ENCODE measurements at regions not wholly inside any gene's neighbourhood (a gene's known extent, or its start where the extent isn't known, plus 50 kb on each side); places are given as distances from the start of the nearest gene placed in this dataset.

GRCh38 chr11:92843455-92843854, 126.0 kb upstream of the MTNR1B start:
- Histone ChIP-seq H3K27me3 (ENCODE audit: control insufficient read depth, insufficient read depth, low read length) (no peaks in the 10 kb centered on the region), H3K27ac (ENCODE audit: low read length) (no peak overlapping the region), H3K36me3 (ENCODE audit: control insufficient read depth, insufficient read depth, low read length) (no peaks in the 10 kb centered on the region), H3K4me1 (ENCODE audit: control insufficient read depth, insufficient read depth, low read length) (no peaks in the 10 kb centered on the region), H3K9me3 (ENCODE audit: control insufficient read depth, insufficient read depth, low read length) (no peaks in the 10 kb centered on the region), H3K4me3 (ENCODE audit: low read length) (no peak overlapping the region)
- no peak for DNase-seq
- Mint-ChIP-seq H3K27ac (no peak overlapping the region), H3K27me3 (ENCODE audit: low read depth in 2 of 2) (no peaks in the 10 kb centered on the region), H3K4me3 (no peak overlapping the region), H3K4me1 (no peaks in the 10 kb centered on the region), H3K36me3 (no peaks in the 10 kb centered on the region), H3K9me3 (peaks cover 0 to 6% of the 10 kb centered on the region in 2 donors)
- WGBS (ENCODE audit: insufficient coverage), result 87% methylated on average over 3 of the region's 4 CpGs
- no peak for TF ChIP-seq CTCF (IDR thresholded peaks at IDR 0.05)
- intact Hi-C loops (cut with micrococcal nuclease), result no loop called here
- ATAC-seq, result no peak

GRCh38 chr11:92844197-92844596, 125.3 kb upstream of the MTNR1B start:
- H3K4me3 Mint-ChIP-seq, result no peak overlapping the region
- H3K4me1 Mint-ChIP-seq, result no peaks in the 10 kb centered on the region
- H3K27me3 Mint-ChIP-seq (ENCODE audit: low read depth in 2 of 2), result no peaks in the 10 kb centered on the region
- DNase-seq, result no peak
- H3K4me1 ChIP-seq (ENCODE audit: control insufficient read depth, insufficient read depth, low read length), result no peaks in the 10 kb centered on the region
- no peak overlapping the region for H3K27ac ChIP-seq (ENCODE audit: low read length)
- no peak for TF ChIP-seq CTCF (IDR thresholded peaks at IDR 0.05)
- H3K4me3 ChIP-seq (ENCODE audit: low read length), result no peak overlapping the region
- H3K9me3 ChIP-seq (ENCODE audit: control insufficient read depth, insufficient read depth, low read length), result no peaks in the 10 kb centered on the region
- no peak for ATAC-seq
- peaks cover 0 to 6% of the 10 kb centered on the region in 2 donors for H3K9me3 Mint-ChIP-seq
- no peak overlapping the region for H3K27ac Mint-ChIP-seq
- no peaks in the 10 kb centered on the region for H3K27me3 ChIP-seq (ENCODE audit: control insufficient read depth, insufficient read depth, low read length)
- no peaks in the 10 kb centered on the region for H3K36me3 ChIP-seq (ENCODE audit: control insufficient read depth, insufficient read depth, low read length)
- intact Hi-C loops (cut with micrococcal nuclease), result no loop called here
- WGBS (ENCODE audit: insufficient coverage), result 92% methylated on average over 13 of the region's 13 CpGs
- H3K36me3 Mint-ChIP-seq, result no peaks in the 10 kb centered on the region

DNA sequence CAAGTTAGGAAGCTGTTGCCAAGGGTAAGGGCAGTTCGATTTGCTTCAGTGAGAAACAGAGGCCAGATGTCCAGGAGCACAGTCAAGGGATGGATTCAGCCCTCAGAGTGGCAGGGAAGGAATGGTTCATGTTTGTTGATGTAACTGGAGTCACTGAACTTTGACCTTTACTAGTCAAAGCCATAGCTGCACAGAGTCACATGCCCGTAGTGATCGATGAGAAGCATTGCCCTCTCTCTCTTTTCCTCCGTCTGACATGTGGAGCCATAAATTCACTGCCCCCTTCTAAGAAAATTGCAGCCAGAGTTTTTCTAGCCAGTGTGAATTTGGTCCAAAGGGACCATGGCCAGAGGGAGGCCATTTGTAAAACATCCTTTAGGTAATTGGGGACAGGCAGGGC, 124.1 kb upstream of the MTNR1B start:
- no peaks in the 10 kb centered on the region for H3K27me3 Mint-ChIP-seq (ENCODE audit: low read depth in 2 of 2)
- Histone ChIP-seq H3K9me3 (ENCODE audit: control insufficient read depth, insufficient read depth, low read length) (no peaks in the 10 kb centered on the region), H3K36me3 (ENCODE audit: control insufficient read depth, insufficient read depth, low read length) (no peaks in the 10 kb centered on the region), H3K27me3 (ENCODE audit: control insufficient read depth, insufficient read depth, low read length) (no peaks in the 10 kb centered on the region), H3K4me1 (ENCODE audit: control insufficient read depth, insufficient read depth, low read length) (no peaks in the 10 kb centered on the region), H3K4me3 (ENCODE audit: low read length) (no peak overlapping the region), H3K27ac (ENCODE audit: low read length) (no peak overlapping the region)
- H3K4me3 Mint-ChIP-seq, result no peak overlapping the region
- ATAC-seq (no peak), DNase-seq (no peak)
- no peak for TF ChIP-seq CTCF (IDR thresholded peaks at IDR 0.05)
- 84% methylated on average over 4 of the region's 4 CpGs for WGBS (ENCODE audit: insufficient coverage)
- H3K4me1 Mint-ChIP-seq, result no peaks in the 10 kb centered on the region
- H3K36me3 Mint-ChIP-seq, result no peaks in the 10 kb centered on the region
- intact Hi-C loops (cut with micrococcal nuclease), result no loop called here
- H3K9me3 Mint-ChIP-seq, result peaks cover 0 to 6% of the 10 kb centered on the region in 2 donors
- no peak overlapping the region for H3K27ac Mint-ChIP-seq

GRCh38 chr11:92845805-92846204, 123.6 kb upstream of the MTNR1B start:
- no peaks in the 10 kb centered on the region for H3K27me3 ChIP-seq (ENCODE audit: control insufficient read depth, insufficient read depth, low read length)
- no peak overlapping the region for H3K27ac ChIP-seq (ENCODE audit: low read length)
- H3K9me3 Mint-ChIP-seq, result peaks cover 0 to 6% of the 10 kb centered on the region in 2 donors
- WGBS (ENCODE audit: insufficient coverage), result 34% methylated on average over 2 of the region's 2 CpGs
- TF ChIP-seq CTCF (IDR thresholded peaks at IDR 0.05), result no peak
- H3K36me3 ChIP-seq (ENCODE audit: control insufficient read depth, insufficient read depth, low read length), result no peaks in the 10 kb centered on the region
- H3K27me3 Mint-ChIP-seq (ENCODE audit: low read depth in 2 of 2), result no peaks in the 10 kb centered on the region
- no peak overlapping the region for H3K4me3 ChIP-seq (ENCODE audit: low read length)
- ATAC-seq (no peak), DNase-seq (no peak)
- H3K9me3 ChIP-seq (ENCODE audit: control insufficient read depth, insufficient read depth, low read length), result no peaks in the 10 kb centered on the region
- H3K4me3 Mint-ChIP-seq, result no peak overlapping the region
- no peaks in the 10 kb centered on the region for H3K36me3 Mint-ChIP-seq
- no peaks in the 10 kb centered on the region for H3K4me1 Mint-ChIP-seq
- H3K4me1 ChIP-seq (ENCODE audit: control insufficient read depth, insufficient read depth, low read length), result no peaks in the 10 kb centered on the region
- intact Hi-C loops (cut with micrococcal nuclease), result no loop called here
- H3K27ac Mint-ChIP-seq, result no peak overlapping the region
